C4-2B (cell line): ENCODE measurements at regions not wholly inside any gene's neighbourhood (a gene's known extent, or its start where the extent isn't known, plus 50 kb on each side); places are given as distances from the start of the nearest gene placed in this dataset.

Source experiments
- H3K27ac ChIP-seq: fragments of 450-650 bp; 2 replicates; pipeline ENCODE4 v1.5.1; 2017
- ZFX ChIP-seq: fragments of 450-650 bp; IDR thresholded peaks from 2 replicates; pipeline ENCODE4 v1.6.1; 2017
- TF ChIP-seq, protein P1 (sequence below): fragments of 450-650 bp; conservative IDR thresholded peaks from 2 replicates; pipeline ENCODE4 v1.5.1; 2017; ENCODE audit warnings: mild to moderate bottlenecking

DNA sequence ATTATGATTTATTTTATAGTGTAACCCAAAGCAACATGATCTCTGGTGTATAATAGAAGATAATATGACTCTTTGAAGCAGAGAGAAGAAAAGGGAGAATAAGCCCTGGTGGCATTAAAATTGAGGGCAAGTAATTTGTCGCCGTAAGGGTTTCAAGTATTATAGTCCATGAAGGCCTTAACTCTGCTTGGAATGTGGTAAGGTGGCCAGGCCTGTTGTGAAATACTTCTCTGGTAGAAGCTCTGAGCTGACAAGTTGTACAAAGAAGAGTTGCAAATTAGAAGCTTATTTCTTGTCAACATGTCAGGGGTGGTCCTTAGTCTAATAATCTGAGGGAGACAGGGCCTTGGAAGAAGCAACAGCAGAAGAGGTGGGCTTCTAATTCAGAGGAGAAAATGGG is 151.7 kb upstream of the HHIP start:
- no peak overlapping the region for H3K27ac ChIP-seq
- TF ChIP-seq, protein P1, sequence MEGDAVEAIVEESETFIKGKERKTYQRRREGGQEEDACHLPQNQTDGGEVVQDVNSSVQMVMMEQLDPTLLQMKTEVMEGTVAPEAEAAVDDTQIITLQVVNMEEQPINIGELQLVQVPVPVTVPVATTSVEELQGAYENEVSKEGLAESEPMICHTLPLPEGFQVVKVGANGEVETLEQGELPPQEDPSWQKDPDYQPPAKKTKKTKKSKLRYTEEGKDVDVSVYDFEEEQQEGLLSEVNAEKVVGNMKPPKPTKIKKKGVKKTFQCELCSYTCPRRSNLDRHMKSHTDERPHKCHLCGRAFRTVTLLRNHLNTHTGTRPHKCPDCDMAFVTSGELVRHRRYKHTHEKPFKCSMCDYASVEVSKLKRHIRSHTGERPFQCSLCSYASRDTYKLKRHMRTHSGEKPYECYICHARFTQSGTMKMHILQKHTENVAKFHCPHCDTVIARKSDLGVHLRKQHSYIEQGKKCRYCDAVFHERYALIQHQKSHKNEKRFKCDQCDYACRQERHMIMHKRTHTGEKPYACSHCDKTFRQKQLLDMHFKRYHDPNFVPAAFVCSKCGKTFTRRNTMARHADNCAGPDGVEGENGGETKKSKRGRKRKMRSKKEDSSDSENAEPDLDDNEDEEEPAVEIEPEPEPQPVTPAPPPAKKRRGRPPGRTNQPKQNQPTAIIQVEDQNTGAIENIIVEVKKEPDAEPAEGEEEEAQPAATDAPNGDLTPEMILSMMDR: no peak
- no peak for TF ChIP-seq ZFX

DNA sequence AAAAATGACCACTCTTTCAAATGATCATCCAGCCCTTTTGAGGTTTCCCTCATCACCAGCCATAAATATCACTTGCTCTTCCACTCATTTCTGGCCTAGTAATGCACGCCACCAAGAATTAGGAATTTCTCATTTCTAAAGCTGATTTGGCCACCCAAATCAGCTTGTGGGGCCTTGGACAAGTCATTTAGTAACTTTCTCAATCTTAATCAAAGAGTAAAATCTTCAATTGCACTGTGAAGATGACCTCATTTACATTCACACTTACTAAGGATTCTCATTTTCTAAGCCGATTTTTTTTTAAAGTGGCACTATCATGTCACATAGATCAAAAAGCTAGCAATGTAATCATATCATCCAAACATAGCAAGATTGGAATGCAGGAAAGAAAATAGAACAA is 150.0 kb upstream of the HHIP start:
- TF ChIP-seq, protein P1: no peak
- no peak for TF ChIP-seq ZFX
- H3K27ac ChIP-seq: no peak overlapping the region

DNA sequence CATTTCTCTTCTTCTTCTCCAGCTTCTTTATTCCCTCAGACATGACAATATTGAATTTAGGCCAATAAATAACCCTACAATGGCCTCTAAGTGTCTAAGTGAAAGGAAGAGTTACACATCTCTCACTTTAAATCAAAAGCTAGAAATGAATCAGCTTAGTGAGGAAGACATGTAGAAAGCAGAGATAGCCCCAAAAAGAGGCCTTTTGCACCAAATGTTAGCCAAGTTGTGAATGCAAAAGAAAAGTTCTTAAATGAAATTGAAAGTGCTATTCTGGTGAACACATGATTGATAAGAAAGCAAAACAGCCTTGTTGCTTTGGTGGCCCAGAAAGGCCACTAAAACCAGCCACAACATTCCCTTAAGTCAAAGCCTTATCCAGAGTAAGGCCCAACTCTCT is 146.2 kb upstream of the HHIP start:
- no peak for TF ChIP-seq ZFX
- TF ChIP-seq, protein P1: no peak
- no peak overlapping the region for H3K27ac ChIP-seq

DNA sequence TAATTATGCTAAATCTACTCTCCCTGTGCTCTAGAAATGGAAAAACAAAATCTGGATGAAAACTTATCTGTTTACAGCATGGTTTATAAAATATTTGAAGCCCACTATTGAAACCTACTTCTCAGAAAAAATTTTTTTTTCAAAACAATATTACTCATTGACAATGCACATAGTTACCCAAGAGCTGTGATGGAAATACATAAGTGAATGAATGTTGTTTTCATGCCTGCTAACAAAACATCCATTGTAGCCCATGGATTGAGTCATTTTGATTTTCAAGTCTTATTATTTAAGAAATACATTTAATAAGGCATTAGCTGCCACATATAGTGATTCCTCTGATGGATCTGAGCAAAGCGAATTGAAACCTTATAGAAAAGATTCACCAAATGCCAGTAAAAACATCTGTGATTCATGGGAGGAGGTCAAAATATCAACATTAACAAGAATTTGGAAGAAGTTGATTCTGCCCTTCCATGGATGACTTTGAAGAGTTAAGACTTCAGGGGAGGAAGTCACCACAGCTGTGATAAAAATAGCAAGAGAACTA is 144.7 kb upstream of the HHIP start:
- H3K27ac ChIP-seq: no peak overlapping the region
- TF ChIP-seq, protein P1: no peak
- no peak for TF ChIP-seq ZFX

DNA sequence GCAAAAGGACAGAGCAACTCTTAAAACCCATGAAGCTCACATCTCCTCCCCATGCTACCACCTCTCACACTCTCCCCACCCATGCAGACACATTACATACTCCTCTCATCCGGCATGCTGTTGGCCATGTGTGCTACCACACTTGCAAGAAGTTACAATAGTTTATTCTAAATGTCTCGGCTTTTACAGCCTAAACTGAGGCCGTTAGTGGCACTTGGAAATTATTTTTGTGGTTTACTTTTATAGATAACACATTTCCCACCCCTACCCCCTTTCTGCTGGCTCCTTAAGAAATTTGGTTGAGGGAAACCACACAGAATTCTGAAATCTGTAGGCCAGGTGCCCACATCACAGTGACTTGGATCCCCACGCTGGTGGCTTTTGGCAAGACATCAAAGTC is 141.1 kb upstream of the HHIP start:
- TF ChIP-seq ZFX: no peak
- H3K27ac ChIP-seq: no peak overlapping the region

DNA sequence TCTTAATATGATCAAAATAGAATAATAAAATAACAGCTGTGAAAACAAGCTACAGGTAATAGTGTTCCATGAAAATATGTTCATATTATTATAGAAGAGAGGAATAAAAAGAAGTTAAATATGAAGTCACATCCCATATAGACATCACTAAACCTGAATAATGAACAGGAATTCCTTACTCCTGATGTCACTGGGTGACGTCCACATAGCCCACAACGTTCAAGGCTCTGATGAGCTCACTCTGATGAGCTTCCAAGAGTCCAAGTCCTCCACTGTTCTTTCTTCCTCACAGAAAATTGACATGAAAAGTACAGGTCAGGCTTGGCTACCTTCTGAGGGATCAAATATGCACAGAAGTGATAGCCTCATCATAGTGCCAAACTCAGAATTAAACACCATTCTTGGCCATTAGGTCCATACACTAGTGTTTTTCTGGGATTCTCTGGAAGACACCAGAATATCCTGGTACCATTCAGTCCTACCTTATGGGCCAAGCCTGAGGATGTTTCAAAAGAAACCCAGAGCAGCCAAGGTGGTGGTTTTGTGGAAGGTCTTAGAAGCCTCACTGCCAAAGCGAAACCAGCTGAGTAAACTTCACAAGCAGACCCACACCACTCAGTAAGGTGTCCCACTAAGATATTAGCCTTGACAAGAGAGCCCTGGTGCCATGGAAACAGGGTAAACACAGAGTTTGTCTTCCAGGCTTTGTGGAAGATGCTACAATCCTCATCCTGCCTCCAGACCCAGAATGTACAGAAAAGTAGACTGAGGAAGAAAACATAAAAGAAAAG is 138.4 kb upstream of the HHIP start:
- TF ChIP-seq ZFX: no peak
- TF ChIP-seq, protein P1: no peak
- no peak overlapping the region for H3K27ac ChIP-seq

DNA sequence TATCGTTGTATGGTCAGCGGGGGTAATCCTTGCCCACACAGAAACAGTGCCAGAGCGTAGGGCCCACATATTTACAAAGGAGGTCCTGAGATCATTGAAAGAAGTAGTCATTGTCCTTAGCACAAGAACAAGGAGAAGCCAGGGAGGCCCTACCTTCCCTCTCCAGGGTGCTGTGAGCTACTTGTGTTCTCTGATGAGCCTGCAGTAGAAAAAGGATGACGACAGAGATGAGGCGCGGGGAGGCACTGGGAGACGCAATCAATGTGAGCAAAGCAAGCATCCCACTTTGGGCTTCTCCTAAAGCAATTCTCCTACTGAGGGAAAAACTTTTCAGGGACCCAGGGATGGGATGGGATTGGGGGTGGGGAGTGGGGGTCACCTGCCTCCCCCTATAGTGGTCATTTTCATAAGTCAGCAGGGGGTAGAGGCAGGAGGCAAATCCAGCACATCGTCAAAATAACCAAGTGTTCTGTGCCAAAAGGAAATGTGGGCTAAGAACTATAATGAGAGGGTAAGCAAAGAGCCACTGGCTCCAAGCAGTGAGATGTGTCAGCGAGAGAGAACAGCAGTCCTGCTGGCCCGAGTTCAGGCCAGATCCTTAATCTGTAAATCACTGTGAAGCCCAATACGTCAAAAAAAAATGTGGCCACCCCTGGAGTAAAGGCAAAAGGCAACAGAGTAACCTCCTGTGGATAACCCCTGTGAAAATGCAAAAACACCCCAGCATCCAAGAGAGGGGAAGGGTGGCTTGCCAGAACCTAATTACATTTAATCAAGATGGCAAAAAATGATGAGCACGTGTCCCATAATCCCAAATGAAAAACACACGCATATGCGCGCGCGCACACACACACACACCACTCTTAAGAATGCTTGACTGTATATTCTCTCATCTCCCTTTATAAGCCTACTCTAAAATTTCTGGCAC is 136.6 kb upstream of the HHIP start:
- no peak overlapping the region for H3K27ac ChIP-seq
- TF ChIP-seq ZFX: no peak
- TF ChIP-seq, protein P1: no peak
